HUES48 (cell line): ENCODE measurements at regions not wholly inside any gene's neighbourhood (a gene's known extent, or its start where the extent isn't known, plus 50 kb on each side); places are given as distances from the start of the nearest gene placed in this dataset.
"Not testable (repeated sequence)": the region's sequence is repeated elsewhere in the genome, so short reads cannot be mapped to it uniquely, and the experiment has no call there.

Source experiments
- H3K27ac ChIP-seq: one replicate; pipeline ENCODE4 v1.7.0; 2013; ENCODE audit warnings: low read depth, low read length, inconsistent platforms
- H3K27me3 ChIP-seq: 2 replicates; pipeline ENCODE4 v1.6.1; 2013; ENCODE audit warnings: mild to moderate bottlenecking, low read length; ENCODE audit not compliant: control insufficient read depth, insufficient read depth
- H3K36me3 ChIP-seq: 2 replicates; pipeline ENCODE4 v1.6.1; 2013; ENCODE audit warnings: low read length; ENCODE audit not compliant: control insufficient read depth, insufficient read depth
- H3K4me1 ChIP-seq: 2 replicates; pipeline ENCODE4 v1.6.1; 2013; ENCODE audit warnings: mild to moderate bottlenecking, low read length; ENCODE audit not compliant: control insufficient read depth, insufficient read depth
- H3K4me3 ChIP-seq: 2 replicates; pipeline ENCODE4 v1.5.1; 2013; ENCODE audit warnings: mild to moderate bottlenecking, low read depth, low read length
- H3K9ac ChIP-seq: 2 replicates; pipeline ENCODE4 v1.6.1; 2013; ENCODE audit warnings: mild to moderate bottlenecking, low read depth, low read length, moderate library complexity
- H3K9me3 ChIP-seq: 2 replicates; pipeline ENCODE4 v1.6.1; 2013; ENCODE audit warnings: low read length; ENCODE audit not compliant: control insufficient read depth, insufficient read depth

DNA sequence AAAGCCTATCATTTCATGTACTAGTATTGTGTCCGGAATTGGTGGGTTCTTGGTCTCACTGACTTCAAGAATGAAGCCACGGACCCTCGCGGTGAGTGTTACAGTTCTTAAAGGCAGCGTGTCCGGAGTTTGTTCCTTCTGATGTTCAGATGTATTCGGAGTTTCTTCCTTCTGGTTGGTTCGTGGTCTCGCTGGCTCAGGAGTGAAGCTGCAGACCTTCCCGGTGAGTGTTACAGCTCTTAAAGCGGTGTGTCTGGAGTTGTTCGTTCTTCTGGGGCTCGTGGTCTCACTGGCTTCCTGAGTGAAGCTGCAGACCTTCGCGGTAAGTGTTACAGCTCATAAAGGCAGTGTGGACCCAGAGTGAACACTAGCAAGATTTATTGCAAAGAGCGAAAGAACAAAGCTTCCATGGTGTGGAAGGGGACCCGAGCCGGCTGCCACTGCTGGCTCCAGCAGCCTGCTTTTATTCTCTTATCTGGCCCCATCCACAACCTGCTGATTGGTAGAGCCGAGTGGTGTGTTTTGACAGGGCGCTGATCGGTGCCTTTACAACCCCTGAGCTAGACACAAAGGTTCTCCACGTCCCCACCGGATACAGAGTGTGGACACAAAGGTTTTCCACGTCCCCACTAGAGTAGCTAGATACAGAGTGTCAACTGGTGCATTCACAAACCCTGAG lies 341.5 kb downstream of the RFPL4B start:
- H3K4me3 ChIP-seq, H3K9ac ChIP-seq, H3K36me3 ChIP-seq, H3K27ac ChIP-seq, H3K9me3 ChIP-seq, H3K4me1 ChIP-seq, H3K27me3 ChIP-seq: not testable (repeated sequence)

DNA sequence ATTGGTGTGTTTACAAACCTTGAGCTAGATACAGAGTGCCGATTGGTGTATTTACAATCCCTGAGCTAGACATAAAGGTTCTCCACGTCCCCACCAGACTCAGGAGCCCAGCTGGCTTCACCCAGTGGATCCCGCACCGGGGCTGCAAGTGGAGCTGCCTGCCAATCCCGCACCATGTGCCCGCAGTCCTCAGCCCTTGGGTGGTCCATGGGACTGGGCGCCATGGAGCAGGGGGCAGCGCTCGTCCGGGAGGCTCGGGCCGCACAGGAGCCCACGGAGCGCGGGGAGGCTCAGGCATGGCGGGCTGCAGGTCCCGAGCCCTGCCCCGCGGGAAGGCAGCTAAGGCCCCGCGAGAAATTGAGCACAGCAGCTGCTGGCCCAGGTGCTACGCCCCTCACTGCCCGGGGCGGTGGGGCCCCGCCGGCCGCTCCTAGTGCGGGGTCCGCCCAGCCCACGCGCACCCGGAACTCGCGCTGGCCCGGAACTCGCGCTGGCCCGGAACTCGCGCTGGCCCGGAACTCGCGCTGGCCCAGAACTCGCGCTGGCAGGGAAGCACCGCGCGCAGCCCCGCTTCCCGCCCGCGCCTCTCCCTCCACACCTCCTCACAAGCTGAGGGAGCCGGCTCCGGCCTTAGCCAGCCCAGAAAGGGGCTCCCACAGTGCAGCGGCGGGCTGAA lies 342.2 kb downstream of the RFPL4B start:
- not testable (repeated sequence) for H3K27me3 ChIP-seq, H3K9me3 ChIP-seq, H3K9ac ChIP-seq, H3K4me3 ChIP-seq, H3K4me1 ChIP-seq, H3K27ac ChIP-seq, H3K36me3 ChIP-seq

DNA sequence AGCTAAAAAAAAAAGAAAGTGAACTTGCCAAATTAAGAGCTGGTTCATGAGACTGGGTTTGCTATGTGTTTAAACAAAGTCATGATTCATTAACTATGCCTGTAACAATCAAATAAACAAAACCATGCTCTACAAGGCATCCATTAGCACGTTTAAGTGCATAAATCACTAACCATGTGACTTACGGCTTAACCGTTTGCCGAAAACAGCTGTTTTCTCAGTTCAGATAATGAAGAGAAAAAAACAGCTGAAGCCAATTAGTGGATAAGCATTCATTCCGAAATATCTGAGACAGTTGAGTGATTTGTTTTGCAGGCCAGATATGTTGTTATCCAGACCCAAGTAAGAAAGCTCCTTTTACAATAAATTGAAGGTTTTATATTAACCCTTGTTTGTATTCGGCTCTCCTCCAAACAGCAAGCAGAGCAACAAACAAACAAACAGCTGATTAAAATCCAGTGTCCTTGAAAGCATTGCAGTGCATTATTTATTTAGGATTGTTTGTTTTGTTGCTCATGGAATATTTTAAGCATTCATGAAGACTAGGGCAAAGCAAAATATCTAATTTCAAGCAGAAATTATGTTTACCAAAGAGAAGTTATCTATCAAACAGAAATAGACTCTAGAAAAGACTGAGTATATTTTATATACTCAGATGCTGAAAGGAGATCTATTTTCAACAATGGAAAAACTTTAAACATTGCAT lies 343.5 kb downstream of the RFPL4B start:
- no peak overlapping the region for H3K4me3 ChIP-seq
- H3K4me1 ChIP-seq, result no peaks in the 10 kb centered on the region
- H3K27me3 ChIP-seq, result no peaks in the 10 kb centered on the region
- H3K27ac ChIP-seq, result no peak overlapping the region
- H3K9ac ChIP-seq, result no peak overlapping the region
- no peaks in the 10 kb centered on the region for H3K36me3 ChIP-seq
- H3K9me3 ChIP-seq, result no peaks in the 10 kb centered on the region

DNA sequence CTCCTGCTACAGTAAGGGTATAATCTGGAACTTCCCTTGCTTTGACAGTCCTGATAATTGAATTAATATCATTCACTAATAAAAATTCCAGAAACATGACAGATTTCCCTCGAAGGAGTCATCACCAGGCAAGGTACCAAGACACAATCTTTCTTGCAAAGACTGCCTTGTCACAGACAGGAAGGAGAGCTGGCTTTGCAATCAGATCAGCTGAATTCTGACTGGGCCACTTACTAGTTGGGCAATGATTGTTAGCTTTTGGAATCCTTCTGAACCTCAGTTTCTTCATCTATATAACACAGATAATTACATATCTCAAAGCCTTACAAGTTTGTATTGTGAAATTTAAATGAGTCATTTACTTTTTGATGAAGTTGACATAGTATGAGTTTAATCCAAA lies 344.2 kb downstream of the RFPL4B start:
- H3K9ac ChIP-seq, result no peak overlapping the region
- H3K36me3 ChIP-seq, result no peaks in the 10 kb centered on the region
- no peak overlapping the region for H3K4me3 ChIP-seq
- H3K27me3 ChIP-seq, result no peaks in the 10 kb centered on the region
- no peaks in the 10 kb centered on the region for H3K4me1 ChIP-seq
- H3K27ac ChIP-seq, result no peak overlapping the region
- no peaks in the 10 kb centered on the region for H3K9me3 ChIP-seq

DNA sequence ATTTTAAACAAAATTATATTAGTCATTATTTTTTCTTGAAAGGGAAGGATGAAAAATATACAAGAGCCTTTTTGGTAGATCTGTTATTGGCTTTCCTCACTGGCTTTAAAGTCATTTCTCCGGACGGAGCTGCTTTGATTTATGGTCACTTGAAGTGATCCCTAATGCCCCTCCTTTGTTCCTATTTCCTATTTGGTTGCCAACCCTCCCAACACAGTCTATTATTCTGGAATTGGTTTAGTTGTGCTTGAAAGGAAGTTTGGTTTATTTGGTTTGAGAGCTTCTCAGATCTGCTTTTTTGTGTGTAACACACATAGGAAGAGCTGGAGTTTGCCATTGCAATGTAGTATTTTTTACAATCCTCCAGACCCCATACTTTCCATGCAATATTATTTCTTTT lies 347.9 kb downstream of the RFPL4B start:
- Histone ChIP-seq H3K4me1 (no peaks in the 10 kb centered on the region), H3K36me3 (no peaks in the 10 kb centered on the region), H3K4me3 (no peak overlapping the region), H3K27ac (no peak overlapping the region), H3K27me3 (no peaks in the 10 kb centered on the region), H3K9ac (no peak overlapping the region), H3K9me3 (no peaks in the 10 kb centered on the region)

DNA sequence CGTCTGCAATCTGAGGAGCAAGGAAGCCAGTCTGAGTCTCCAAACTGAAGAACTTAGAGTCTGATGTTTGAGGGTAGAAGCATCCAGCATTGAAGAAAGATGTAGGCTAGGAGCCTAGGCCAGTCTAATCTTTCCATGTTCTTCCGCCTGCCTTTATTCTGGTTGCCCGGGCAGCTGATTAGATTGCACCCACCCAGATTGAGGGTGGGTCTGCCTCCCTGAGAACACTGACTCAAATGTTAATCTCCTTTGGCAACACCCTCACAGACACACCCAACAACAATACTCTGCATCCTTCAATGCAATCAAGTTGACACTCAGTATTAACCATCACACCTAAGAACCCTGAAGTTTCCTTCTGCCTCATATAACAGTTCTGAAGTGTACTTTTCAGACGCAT lies 350.1 kb downstream of the RFPL4B start:
- Histone ChIP-seq H3K9ac (no peak overlapping the region), H3K4me1 (no peaks in the 10 kb centered on the region), H3K9me3 (no peaks in the 10 kb centered on the region), H3K27ac (no peak overlapping the region), H3K4me3 (no peak overlapping the region), H3K36me3 (no peaks in the 10 kb centered on the region), H3K27me3 (no peaks in the 10 kb centered on the region)

DNA sequence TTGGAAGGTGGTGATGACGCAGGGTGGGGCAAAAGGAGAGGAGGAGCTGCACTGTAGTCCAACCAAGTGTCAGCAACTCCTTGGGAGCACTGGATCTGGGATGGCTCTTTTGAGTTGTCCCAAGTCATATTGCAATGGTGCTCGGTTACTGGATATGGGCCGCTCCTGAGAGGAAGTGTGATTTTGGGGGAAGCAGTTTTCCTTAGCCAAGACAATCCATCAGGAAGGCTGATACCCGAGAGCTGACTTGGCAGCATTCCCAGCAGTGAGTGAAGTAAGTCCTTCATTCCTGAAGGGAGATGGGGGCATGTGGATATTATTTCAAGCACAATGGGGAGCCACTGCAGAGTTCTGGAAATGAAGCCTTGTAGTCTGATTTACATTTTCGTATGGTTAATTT lies 354.1 kb downstream of the RFPL4B start:
- no peaks in the 10 kb centered on the region for H3K36me3 ChIP-seq
- H3K4me1 ChIP-seq, result no peaks in the 10 kb centered on the region
- H3K9ac ChIP-seq, result no peak overlapping the region
- peaks cover 3% of the 10 kb centered on the region; the same call in 1 of the 2 replicates for H3K9me3 ChIP-seq
- no peaks in the 10 kb centered on the region for H3K27me3 ChIP-seq
- no peak overlapping the region for H3K27ac ChIP-seq
- no peak overlapping the region for H3K4me3 ChIP-seq

DNA sequence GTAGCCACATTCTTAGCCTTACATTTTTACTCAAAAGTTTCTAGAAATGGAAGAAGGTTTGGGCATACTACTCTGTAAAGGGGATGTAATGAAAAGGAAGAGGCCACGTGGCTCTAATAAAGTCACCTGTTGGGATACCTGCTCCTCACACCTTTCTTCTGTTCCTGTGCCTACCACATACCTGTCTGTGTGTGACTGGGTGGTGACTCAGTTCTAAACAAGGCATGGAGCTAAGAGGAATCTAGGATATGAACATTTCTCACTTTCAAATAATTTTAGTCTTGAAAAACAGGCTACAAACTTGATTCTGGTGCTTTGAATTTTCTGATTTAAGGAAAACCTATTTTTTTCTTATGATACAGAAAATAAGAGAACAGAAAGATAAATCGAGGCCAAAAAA lies 363.6 kb downstream of the RFPL4B start:
- no peak overlapping the region for H3K27ac ChIP-seq
- H3K27me3 ChIP-seq, result no peaks in the 10 kb centered on the region
- H3K4me1 ChIP-seq, result no peaks in the 10 kb centered on the region
- no peaks in the 10 kb centered on the region for H3K36me3 ChIP-seq
- no peak overlapping the region for H3K9ac ChIP-seq
- no peaks in the 10 kb centered on the region for H3K9me3 ChIP-seq
- H3K4me3 ChIP-seq, result no peak overlapping the region

DNA sequence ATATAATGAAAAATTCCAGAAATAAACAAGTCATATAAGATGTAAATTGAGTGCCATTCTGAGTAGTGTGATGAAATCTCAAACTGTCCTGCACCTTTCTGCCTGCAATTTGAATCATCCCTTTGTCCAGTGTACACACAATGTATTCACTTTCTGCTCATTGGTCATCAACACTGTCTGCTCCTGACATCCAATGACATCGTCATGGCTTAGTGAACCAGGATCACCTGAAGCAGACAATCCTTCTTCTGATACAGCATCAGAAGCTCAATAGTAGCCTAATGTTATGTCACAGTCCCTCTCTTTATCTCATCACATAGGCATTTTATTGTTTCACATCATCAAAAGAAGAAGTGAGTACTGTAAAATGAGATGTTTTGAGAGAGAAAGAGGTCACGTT lies 366.3 kb downstream of the RFPL4B start:
- H3K9ac ChIP-seq, result no peak overlapping the region
- H3K36me3 ChIP-seq, result no peaks in the 10 kb centered on the region
- H3K9me3 ChIP-seq, result no peaks in the 10 kb centered on the region
- H3K27me3 ChIP-seq, result no peaks in the 10 kb centered on the region
- no peak overlapping the region for H3K27ac ChIP-seq
- H3K4me3 ChIP-seq, result no peak overlapping the region
- H3K4me1 ChIP-seq, result no peaks in the 10 kb centered on the region

DNA sequence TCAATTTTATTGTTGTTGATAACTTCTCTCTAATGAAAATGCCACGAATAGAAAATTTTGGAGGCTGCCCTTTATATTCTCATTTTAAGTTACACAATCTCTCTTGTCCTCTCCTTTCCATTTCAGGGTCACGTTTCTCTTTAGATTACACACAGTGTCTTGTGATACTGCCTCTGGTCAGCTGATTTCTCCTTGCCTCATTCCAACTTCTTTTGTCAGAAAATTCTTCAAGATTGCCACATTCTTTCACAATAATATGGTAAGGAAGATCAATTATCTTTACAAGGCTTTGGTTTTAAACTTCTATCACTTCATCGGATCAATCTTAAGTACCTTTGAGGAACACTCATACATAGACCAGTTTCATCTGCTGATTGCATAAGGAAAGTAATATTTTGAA lies 370.3 kb downstream of the RFPL4B start:
- H3K4me3 ChIP-seq, result no peak overlapping the region
- no peak overlapping the region for H3K9ac ChIP-seq
- no peaks in the 10 kb centered on the region for H3K27me3 ChIP-seq
- no peaks in the 10 kb centered on the region for H3K4me1 ChIP-seq
- H3K9me3 ChIP-seq, result no peaks in the 10 kb centered on the region
- H3K36me3 ChIP-seq, result no peaks in the 10 kb centered on the region
- no peak overlapping the region for H3K27ac ChIP-seq

DNA sequence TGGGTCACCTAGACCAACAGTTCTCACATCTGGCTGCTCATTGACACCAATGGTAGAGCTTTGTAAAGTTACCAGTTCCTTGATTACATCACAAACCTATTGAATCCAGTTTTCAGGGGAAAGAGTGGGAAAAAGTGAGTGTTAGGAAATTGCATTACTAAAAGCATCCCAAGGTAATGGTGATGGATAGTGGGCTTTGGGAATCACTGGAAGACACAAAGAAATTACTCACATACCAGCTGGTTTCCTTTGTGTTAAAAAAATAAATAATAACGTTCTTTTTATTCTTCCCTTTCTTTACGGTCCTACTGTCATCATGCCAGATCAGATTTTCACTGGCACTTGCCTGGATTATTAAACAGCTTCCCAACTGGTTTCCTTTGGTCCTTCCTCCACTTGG lies 370.7 kb downstream of the RFPL4B start:
- Histone ChIP-seq H3K27ac (no peak overlapping the region), H3K36me3 (no peaks in the 10 kb centered on the region), H3K4me3 (no peak overlapping the region), H3K27me3 (no peaks in the 10 kb centered on the region), H3K9ac (no peak overlapping the region), H3K9me3 (no peaks in the 10 kb centered on the region), H3K4me1 (no peaks in the 10 kb centered on the region)
